DOHH2 (cell line): ENCODE measurements at regions not wholly inside any gene's neighbourhood (a gene's known extent, or its start where the extent isn't known, plus 50 kb on each side); places are given as distances from the start of the nearest gene placed in this dataset.

Experiments
- CTCF ChIP-seq: fragments of 200-600 bp; sonication (generic); IDR thresholded peaks from one replicate; pipeline ENCODE4 v1.5.1; 2014; ENCODE audit warnings: antibody characterized with exemption, mild to moderate bottlenecking, low read depth, low read length; ENCODE audit not compliant: poor library complexity, severe bottlenecking
- EZH2phosphoT487 ChIP-seq: fragments of 200-600 bp; sonication (generic); IDR thresholded peaks from 2 replicates; pipeline ENCODE4 v1.6.1; 2017; ENCODE audit warnings: borderline replicate concordance, mild to moderate bottlenecking, antibody characterized with exemption, low read length, moderate library complexity, mixed read lengths

DNA sequence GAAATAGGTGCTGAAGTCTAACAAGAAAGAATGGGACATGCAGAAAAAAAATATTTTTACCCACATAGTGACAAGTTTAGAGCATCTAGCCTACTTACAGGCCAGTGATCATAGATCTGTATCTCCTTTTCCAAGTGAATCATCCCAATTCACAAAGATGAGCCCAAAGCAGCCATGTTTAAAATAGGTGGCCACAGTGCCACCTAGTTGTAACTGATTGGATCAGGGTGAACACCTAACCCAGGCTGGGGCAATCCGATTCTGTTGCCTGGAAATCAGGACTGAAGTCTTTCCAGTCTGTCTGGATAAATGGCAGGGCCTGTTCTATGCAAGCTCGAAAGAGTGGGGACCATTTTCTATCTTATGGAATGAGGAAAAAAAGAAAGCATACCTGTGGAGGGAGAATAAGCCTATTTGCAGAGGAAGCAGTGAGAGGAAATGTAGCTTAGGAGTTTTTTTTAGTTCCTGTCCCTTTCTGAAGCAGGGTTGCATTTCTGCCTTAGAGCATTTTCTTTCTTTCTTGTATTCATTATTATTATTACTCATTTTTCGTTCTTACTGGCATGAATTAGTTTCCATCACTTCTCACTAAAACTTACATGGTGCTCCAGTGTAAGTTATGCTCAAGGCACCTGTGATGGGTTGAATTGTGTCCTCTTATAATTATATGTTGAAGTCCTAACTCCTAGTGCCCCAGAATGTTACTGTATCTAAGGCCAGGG lies 113.2 kb upstream of the RAG2 start:
- TF ChIP-seq CTCF (peak; percentile 33), EZH2phosphoT487 (no peak)
